Central memory CD8-positive, alpha-beta T cell (primary cell): ENCODE measurements at regions not wholly inside any gene's neighbourhood (a gene's known extent, or its start where the extent isn't known, plus 50 kb on each side); places are given as distances from the start of the nearest gene placed in this dataset.

ENCODE experiments used
- ATAC-seq: fragments of 150-1000 bp; cut with Tn5 transposase; replicated peaks from 2 replicates; pipeline ENCODE4 v1.10.0; 2022; ENCODE audit warnings: mild to moderate bottlenecking, moderate FRiP score, moderate number of reproducible peaks; ENCODE audit not compliant: poor library complexity, severe bottlenecking; ENCODE audit errors: extremely low read depth
- DNase-seq, 2 donors: peaks; one replicate each; pipeline ENCODE4 v3.0.0; 2021; ENCODE audit warnings: low spot score in 2 of 2
- H3K27ac Mint-ChIP-seq: one replicate; pipeline ENCODE4 v1.8.0; 2022; ENCODE audit warnings: low read depth, mild to moderate bottlenecking, moderate library complexity, mixed read lengths
- H3K27me3 Mint-ChIP-seq: one replicate; pipeline ENCODE4 v1.8.0; 2022; ENCODE audit warnings: mixed read lengths
- H3K36me3 Mint-ChIP-seq: one replicate; pipeline ENCODE4 v1.8.0; 2022; ENCODE audit warnings: mild to moderate bottlenecking, moderate library complexity, mixed read lengths; ENCODE audit not compliant: insufficient read depth
- H3K4me1 Mint-ChIP-seq: one replicate; pipeline ENCODE4 v1.8.0; 2022; ENCODE audit warnings: mixed read lengths
- H3K4me3 Mint-ChIP-seq: one replicate; pipeline ENCODE4 v1.8.0; 2022; ENCODE audit warnings: mild to moderate bottlenecking, moderate library complexity, mixed read lengths
- H3K9me3 Mint-ChIP-seq: one replicate; pipeline ENCODE4 v1.8.0; 2022; ENCODE audit warnings: mixed read lengths

DNA sequence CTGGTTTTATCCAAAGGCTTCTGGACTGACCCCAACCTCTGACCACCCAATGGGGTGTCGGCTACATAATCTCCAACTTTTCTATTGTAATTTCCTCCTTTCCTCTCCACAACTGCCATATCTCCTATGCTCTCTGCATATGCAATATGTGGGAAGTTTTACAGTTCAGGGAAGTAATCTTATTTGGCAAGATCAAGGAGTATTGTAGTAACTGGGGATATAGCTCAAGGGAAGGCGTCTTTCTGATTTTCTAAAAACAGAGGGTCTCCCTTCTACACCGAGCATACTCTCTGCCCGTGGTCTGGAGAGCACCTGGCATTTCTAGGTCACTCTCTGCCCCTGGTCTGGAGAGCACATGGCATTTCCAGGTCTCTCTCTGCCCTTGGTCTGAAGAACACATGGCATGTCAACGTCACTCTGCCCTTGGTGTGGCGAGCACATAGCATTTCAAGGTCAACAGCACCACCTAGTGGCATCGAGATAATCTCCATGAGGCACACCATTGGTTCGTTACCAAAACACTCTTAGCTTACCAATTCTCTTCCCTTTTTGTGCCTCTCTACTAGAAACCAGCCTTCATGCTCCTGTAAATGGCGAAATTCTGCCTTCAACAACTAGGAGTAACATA lies 616.4 kb upstream of the NUDT12 start:
- Mint-ChIP-seq H3K4me1 (no peaks in the 10 kb centered on the region), H3K27ac (no peak overlapping the region), H3K36me3 (no peaks in the 10 kb centered on the region), H3K4me3 (no peak overlapping the region), H3K9me3 (peaks cover 9% of the 10 kb centered on the region), H3K27me3 (no peaks in the 10 kb centered on the region)
- DNase-seq: no peak
- no peak for ATAC-seq

DNA sequence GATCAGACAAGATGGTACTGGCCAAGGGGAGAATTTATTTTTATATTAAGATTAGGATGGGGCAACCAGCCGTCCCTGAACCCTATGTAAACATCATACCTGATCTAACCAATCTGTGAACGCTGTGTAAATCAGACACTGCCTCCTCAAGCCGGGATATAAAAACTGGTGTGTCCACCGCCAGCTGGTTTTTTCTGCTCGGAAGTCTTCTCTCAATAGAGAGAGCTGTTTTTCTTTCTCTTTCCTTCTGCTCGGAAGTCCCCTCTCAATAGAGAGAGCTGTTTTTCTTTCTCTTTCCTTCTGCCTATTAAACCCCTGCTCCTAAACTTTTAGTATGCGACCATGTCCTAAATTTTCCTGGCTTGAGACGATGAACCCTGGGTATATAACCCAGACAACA lies 615.5 kb upstream of the NUDT12 start:
- H3K4me3 Mint-ChIP-seq: no peak overlapping the region
- no peaks in the 10 kb centered on the region for H3K27me3 Mint-ChIP-seq
- ATAC-seq (no peak), DNase-seq (no peak)
- H3K36me3 Mint-ChIP-seq: no peaks in the 10 kb centered on the region
- H3K4me1 Mint-ChIP-seq: no peaks in the 10 kb centered on the region
- H3K27ac Mint-ChIP-seq: no peak overlapping the region
- H3K9me3 Mint-ChIP-seq: peaks cover 9% of the 10 kb centered on the region

DNA sequence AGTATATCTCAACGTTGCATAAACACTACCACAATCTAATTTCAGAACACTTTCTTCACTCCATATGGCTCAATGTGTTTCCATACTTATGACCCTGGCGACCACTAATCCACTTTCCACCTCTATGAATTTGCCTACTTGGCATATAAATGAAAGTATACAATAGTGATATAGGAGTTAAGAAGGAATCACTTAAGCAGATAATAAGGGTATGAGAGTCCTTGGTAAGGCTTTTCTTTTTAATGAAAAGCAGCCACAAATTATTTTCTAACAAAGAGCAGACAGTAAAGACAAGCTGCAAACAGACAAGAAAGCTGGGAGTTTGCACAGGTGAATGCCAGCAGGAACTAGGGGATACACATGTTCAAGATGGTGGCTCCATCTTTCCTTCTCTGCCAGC lies 615.1 kb upstream of the NUDT12 start:
- H3K4me1 Mint-ChIP-seq: no peaks in the 10 kb centered on the region
- no peak overlapping the region for H3K4me3 Mint-ChIP-seq
- DNase-seq (no peak), ATAC-seq (no peak)
- peaks cover 9% of the 10 kb centered on the region for H3K9me3 Mint-ChIP-seq
- no peaks in the 10 kb centered on the region for H3K36me3 Mint-ChIP-seq
- no peaks in the 10 kb centered on the region for H3K27me3 Mint-ChIP-seq
- no peak overlapping the region for H3K27ac Mint-ChIP-seq

DNA sequence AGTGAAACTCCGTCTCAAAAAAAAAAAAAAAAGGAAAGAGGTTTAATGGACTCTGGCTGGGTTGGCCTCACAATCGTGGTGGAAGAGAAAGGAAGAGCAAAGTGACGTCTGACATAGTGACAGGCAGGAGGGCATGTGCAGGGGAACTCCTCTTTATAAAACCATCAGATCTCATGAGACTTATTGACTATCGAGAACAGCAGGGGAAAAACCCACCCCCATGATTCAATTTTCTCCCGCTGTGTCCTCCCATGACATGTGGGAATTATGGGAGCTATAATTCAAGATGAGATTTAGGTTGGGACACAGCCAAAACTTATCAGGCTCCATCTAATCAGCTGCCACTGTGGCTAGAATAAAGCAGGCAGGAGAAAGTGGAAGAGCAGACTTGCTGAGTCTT lies 610.4 kb upstream of the NUDT12 start:
- no peak for ATAC-seq
- H3K36me3 Mint-ChIP-seq: no peaks in the 10 kb centered on the region
- H3K27ac Mint-ChIP-seq: no peak overlapping the region
- H3K4me1 Mint-ChIP-seq: no peaks in the 10 kb centered on the region
- peaks cover under 1% of the 10 kb centered on the region for H3K9me3 Mint-ChIP-seq
- H3K27me3 Mint-ChIP-seq: no peaks in the 10 kb centered on the region
- no peak overlapping the region for H3K4me3 Mint-ChIP-seq
- no peak for DNase-seq

DNA sequence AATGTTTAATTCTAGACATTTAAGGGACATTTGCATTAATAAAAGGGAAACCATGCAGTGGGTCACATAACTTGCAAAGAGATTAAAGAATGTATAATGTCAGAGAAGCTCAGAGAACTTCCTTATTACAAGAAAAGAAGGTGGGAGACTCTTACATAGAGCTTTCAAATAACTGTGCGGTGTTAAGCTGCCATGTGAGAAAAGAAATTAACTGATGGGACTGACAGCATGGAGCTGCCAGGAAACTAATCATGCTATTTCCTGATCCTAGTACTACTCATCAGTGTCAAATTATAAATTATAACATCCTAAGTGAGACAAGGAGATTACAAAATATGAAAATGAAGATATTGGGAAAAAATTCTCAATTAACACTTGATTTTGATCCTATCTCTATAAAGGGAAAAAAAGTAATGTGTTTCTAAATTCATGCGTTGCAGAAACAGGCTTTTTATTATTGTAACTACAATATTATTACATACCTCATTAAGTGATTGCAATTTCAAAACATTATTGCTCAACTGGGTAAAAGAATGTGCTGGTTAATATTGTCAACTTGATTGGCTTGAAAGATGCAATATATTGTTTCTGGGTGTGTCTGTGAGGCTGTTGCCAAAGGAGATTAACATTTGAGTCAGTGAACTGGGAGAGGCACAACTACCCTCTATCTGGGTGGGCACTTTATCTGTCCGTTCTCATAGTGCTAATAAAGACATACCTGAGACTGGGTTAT lies 609.5 kb upstream of the NUDT12 start:
- Mint-ChIP-seq H3K4me3 (no peak overlapping the region), H3K27me3 (no peaks in the 10 kb centered on the region), H3K27ac (no peak overlapping the region), H3K36me3 (no peaks in the 10 kb centered on the region), H3K9me3 (peaks cover 5% of the 10 kb centered on the region), H3K4me1 (no peaks in the 10 kb centered on the region)
- ATAC-seq: no peak
- no peak for DNase-seq

DNA sequence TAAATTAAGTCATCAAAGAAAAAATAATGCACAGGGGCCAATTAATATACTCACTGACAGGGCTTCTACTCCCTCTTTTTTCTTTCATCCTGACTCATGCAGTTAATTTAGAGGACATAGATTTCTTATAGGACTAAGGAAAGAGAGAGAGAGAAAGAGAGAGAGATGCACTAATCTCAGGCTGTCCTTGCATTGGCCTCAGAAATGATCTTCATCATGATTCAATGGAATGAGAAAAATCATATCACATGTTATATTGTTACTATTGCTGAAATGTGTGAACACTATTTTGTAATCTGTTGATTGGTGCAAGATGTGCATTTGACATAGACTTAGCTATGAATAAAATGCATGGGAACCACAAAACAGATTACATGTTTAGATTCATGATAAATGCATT lies 608.3 kb upstream of the NUDT12 start:
- Mint-ChIP-seq H3K4me3 (no peak overlapping the region), H3K27me3 (no peaks in the 10 kb centered on the region), H3K27ac (no peak overlapping the region), H3K4me1 (no peaks in the 10 kb centered on the region), H3K36me3 (no peaks in the 10 kb centered on the region), H3K9me3 (peaks cover 5% of the 10 kb centered on the region)
- no peak for ATAC-seq
- no peak for DNase-seq

DNA sequence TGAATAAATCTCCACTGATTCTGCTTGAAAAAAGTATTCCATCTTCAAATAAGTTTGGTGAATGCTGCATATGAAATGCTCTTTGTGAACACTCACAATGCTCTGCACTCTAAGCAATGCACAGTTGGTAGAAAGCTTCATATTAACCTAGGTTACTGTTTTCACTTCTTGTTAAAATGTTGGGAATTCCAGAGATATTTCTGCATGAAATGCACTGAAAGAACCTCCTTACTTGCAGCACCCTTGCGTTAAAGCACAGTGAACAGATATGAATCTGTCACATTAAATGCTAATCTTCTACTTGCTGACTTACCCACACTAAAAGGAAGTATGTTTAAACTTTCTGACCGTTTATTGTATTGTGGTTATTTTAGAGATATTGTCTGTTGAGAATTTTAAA lies 584.1 kb upstream of the NUDT12 start:
- no peaks in the 10 kb centered on the region for H3K9me3 Mint-ChIP-seq
- ATAC-seq (no peak), DNase-seq (no peak)
- H3K36me3 Mint-ChIP-seq: no peaks in the 10 kb centered on the region
- no peak overlapping the region for H3K27ac Mint-ChIP-seq
- no peaks in the 10 kb centered on the region for H3K27me3 Mint-ChIP-seq
- H3K4me3 Mint-ChIP-seq: no peak overlapping the region
- no peaks in the 10 kb centered on the region for H3K4me1 Mint-ChIP-seq

DNA sequence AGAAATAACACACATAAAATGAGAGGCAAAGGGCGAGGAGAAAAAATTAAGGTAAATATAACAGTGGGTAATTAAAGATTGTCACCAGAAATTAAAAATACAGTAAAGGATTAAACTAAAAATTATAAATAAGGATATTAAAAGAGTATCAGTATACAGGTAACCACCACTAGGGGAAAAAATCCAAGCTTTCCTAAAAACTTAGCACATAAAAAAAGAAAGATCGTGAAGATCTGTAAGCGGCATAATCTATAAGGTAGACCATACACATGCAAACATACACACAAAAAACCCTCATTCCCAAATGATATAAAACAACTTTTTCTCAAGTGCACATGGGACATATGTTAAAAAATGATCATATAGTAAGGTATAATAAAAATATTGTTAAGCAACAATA lies 577.3 kb upstream of the NUDT12 start:
- Mint-ChIP-seq H3K9me3 (no peaks in the 10 kb centered on the region), H3K4me3 (no peak overlapping the region), H3K27ac (no peak overlapping the region), H3K27me3 (no peaks in the 10 kb centered on the region), H3K36me3 (no peaks in the 10 kb centered on the region), H3K4me1 (no peaks in the 10 kb centered on the region)
- no peak for DNase-seq
- ATAC-seq: no peak

DNA sequence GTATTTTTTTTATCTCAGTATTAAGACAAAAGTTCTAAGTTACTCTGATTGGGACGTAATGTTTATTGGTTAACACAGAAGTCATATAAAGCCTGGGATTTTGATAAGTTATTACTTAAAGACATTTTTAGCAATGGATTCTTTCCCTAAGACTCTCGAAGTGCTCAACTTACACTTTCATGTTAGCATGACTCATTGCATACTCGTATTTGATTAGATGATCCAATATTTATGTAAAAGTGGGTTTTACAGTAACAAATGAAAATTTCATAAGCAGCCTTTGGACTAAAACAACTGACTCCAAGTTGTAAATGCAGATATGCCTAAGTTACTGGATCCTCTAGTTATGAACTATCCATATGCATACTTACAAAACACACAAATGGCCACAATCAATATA lies 567.7 kb upstream of the NUDT12 start:
- H3K27me3 Mint-ChIP-seq: no peaks in the 10 kb centered on the region
- H3K9me3 Mint-ChIP-seq: peaks cover 22% of the 10 kb centered on the region
- no peak for ATAC-seq
- H3K4me3 Mint-ChIP-seq: no peak overlapping the region
- H3K36me3 Mint-ChIP-seq: no peaks in the 10 kb centered on the region
- H3K27ac Mint-ChIP-seq: no peak overlapping the region
- H3K4me1 Mint-ChIP-seq: no peaks in the 10 kb centered on the region
- DNase-seq: no peak

DNA sequence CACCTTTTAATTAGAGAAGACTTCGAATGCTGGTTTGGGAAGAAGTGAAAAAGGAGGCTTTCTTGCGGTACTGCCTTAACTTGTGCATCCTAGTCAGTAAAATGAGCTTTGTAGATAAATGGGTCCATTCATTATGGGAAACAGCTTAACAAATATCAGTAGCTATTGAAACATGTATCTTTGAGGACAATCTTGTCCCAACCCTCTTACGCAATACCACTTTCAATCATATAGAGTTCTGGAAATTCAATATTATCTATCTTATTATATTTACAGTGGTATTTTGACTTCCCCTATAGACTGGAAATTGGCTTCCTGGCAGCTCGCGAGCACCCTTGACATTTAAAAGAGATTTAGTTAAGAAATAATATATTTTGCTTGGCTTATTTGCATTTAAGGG lies 565.8 kb upstream of the NUDT12 start:
- H3K27ac Mint-ChIP-seq: no peak overlapping the region
- H3K4me3 Mint-ChIP-seq: no peak overlapping the region
- H3K9me3 Mint-ChIP-seq: peaks cover 18% of the 10 kb centered on the region
- H3K4me1 Mint-ChIP-seq: no peaks in the 10 kb centered on the region
- DNase-seq (no peak), ATAC-seq (no peak)
- no peaks in the 10 kb centered on the region for H3K27me3 Mint-ChIP-seq
- no peaks in the 10 kb centered on the region for H3K36me3 Mint-ChIP-seq

DNA sequence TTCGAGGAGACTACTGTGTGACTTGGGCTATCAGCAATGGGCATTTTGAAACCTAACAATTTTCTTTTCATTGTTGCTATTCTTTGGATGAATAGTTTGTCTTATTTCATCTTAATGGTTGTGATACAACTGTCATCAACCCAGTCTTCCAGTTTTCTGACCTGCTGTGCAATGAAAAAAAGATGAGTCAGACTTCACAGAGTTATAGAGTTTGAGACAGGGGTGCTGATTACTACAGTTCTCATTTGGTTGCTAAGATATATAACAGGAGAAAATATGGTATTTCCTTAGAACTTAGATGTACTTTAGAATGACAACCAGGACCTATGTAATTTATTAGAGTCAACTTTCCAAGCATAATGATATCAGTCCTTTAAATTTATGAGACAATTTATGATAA lies 564.4 kb upstream of the NUDT12 start:
- DNase-seq (no peak), ATAC-seq (no peak)
- Mint-ChIP-seq H3K36me3 (no peaks in the 10 kb centered on the region), H3K27me3 (no peaks in the 10 kb centered on the region), H3K9me3 (peaks cover 16% of the 10 kb centered on the region), H3K4me3 (no peak overlapping the region), H3K4me1 (no peaks in the 10 kb centered on the region), H3K27ac (no peak overlapping the region)

DNA sequence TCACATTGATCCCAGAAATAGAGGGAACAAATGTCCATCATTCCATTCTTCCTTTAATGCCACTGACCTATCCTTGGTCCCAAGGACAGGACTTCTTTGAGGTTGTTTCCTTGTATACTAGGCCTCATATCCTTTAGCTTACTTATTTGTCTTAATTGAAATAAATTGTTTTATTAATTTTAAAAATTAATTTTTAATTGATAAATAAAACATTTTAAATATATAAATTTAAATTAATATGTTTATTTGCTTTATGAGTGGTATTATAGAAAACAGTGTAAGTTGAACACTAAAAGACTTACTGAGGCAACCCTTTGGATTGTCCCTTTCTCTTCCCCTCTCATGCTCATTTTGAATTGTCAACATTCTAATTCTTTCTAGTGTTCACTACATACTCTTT lies 556.9 kb upstream of the NUDT12 start:
- Mint-ChIP-seq H3K27ac (no peak overlapping the region), H3K4me3 (no peak overlapping the region), H3K36me3 (peaks cover 1% of the 10 kb centered on the region), H3K9me3 (peaks cover 15% of the 10 kb centered on the region), H3K27me3 (no peaks in the 10 kb centered on the region), H3K4me1 (no peaks in the 10 kb centered on the region)
- ATAC-seq (no peak), DNase-seq (no peak)

DNA sequence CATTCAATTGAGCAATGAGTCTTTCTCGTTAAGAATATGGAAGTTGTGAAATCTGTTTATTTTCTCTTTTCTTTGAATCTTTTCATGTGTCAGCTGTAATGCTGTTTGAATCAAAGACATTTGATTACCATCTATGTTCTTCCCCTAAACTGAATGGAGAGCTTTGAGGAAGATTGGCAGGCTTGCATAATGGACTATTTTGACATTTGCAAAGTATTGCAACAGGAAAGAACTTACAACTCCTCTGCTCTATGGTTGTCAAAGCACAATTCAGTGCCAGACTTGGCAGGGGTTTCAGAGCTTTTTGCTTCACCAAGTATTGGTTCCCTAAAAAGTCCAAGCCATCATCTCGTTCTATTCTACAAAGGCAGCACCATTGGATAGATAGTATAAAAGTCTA lies 549.0 kb upstream of the NUDT12 start:
- DNase-seq: no peak
- Mint-ChIP-seq H3K9me3 (peaks cover 21% of the 10 kb centered on the region), H3K27me3 (no peaks in the 10 kb centered on the region), H3K4me3 (no peak overlapping the region), H3K36me3 (no peaks in the 10 kb centered on the region), H3K27ac (no peak overlapping the region), H3K4me1 (no peaks in the 10 kb centered on the region)
- no peak for ATAC-seq
